Chondrocyte (in vitro differentiated cells): ENCODE measurements at regions not wholly inside any gene's neighbourhood (a gene's known extent, or its start where the extent isn't known, plus 50 kb on each side); places are given as distances from the start of the nearest gene placed in this dataset.

Source experiments
- DNase-seq: peaks from one replicate; pipeline ENCODE4 v3.0.0; 2021; ENCODE audit warnings: mixed read lengths, low spot score
- H3K27ac Mint-ChIP-seq: one replicate; pipeline ENCODE4 v1.8.0; 2021; ENCODE audit warnings: mild to moderate bottlenecking, moderate library complexity, mixed read lengths; ENCODE audit not compliant: unreplicated experiment
- H3K27me3 Mint-ChIP-seq: 2 replicates; pipeline ENCODE4 v1.8.0; 2021; ENCODE audit warnings: low read depth, mixed read lengths
- H3K36me3 Mint-ChIP-seq: 2 replicates; pipeline ENCODE4 v1.8.0; 2021; ENCODE audit warnings: low read depth, mixed read lengths
- H3K4me1 Mint-ChIP-seq: 2 replicates; pipeline ENCODE4 v1.8.0; 2021; ENCODE audit warnings: low read depth, mild to moderate bottlenecking, mixed read lengths
- H3K4me3 Mint-ChIP-seq: one replicate; pipeline ENCODE4 v1.8.0; 2021; ENCODE audit warnings: mild to moderate bottlenecking, moderate library complexity, mixed read lengths; ENCODE audit not compliant: unreplicated experiment
- H3K9me3 Mint-ChIP-seq: 2 replicates; pipeline ENCODE4 v1.8.0; 2021; ENCODE audit warnings: low read depth, mixed read lengths
- TF ChIP-seq, protein P1 (sequence below): fragments of 200-600 bp; sonication (generic); IDR thresholded peaks from 2 replicates; pipeline ENCODE4 v1.5.0; 2021; ENCODE audit warnings: antibody characterized with exemption, mild to moderate bottlenecking, moderate library complexity

DNA sequence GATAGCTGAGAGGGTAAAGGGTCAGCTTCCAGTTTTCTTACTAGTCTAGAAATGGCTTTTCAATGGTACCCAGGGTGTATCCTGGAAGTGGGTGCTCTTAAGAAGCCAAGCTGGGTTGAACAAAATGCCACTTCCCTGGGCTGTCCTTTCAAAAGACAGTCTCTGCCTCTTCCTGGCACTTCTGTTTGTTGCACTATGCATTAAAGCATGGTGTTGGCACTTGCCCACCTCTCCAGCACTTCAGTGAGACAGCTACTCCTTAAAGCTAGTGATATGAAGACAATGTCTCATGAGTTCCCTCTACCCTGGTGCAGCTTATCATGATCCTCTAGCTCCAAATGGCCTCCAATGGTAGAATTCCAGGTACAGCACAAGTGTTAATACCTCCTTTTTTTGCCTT lies 74.3 kb upstream of the IGFBP5 start:
- TF ChIP-seq, protein P1, sequence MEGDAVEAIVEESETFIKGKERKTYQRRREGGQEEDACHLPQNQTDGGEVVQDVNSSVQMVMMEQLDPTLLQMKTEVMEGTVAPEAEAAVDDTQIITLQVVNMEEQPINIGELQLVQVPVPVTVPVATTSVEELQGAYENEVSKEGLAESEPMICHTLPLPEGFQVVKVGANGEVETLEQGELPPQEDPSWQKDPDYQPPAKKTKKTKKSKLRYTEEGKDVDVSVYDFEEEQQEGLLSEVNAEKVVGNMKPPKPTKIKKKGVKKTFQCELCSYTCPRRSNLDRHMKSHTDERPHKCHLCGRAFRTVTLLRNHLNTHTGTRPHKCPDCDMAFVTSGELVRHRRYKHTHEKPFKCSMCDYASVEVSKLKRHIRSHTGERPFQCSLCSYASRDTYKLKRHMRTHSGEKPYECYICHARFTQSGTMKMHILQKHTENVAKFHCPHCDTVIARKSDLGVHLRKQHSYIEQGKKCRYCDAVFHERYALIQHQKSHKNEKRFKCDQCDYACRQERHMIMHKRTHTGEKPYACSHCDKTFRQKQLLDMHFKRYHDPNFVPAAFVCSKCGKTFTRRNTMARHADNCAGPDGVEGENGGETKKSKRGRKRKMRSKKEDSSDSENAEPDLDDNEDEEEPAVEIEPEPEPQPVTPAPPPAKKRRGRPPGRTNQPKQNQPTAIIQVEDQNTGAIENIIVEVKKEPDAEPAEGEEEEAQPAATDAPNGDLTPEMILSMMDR = no peak
- DNase-seq = no peak
- peaks cover 6% of the 10 kb centered on the region for H3K9me3 Mint-ChIP-seq
- H3K4me3 Mint-ChIP-seq = no peak overlapping the region
- H3K27me3 Mint-ChIP-seq = peaks cover 2% of the 10 kb centered on the region
- H3K27ac Mint-ChIP-seq = no peak overlapping the region
- H3K36me3 Mint-ChIP-seq = peaks cover 5% of the 10 kb centered on the region
- H3K4me1 Mint-ChIP-seq = peaks cover 15% of the 10 kb centered on the region

DNA sequence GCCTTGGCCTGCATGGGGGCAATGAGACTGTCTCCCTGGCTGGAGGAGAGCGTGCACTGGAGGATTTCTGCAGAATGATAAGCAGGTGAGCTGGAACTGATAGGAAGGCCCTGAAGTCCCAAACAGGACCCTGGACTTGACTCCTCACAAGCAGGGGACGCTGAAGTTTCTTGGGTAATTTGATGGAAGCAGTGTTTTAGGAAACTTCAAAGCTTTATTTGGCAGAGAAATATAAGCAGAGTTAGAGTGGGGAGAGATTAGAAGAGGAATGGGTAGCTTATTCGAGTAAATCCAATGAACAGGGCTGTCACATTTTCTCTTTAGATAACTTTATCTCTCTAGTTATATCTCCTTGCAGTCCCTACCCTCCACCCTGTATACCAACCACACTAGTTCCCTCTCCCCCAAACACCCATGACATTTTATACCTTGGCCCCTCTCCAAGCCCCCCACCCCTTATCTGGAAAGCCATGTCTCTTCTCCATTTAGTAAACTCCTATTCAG lies 73.6 kb upstream of the IGFBP5 start:
- H3K27me3 Mint-ChIP-seq = peaks cover 2% of the 10 kb centered on the region
- H3K4me1 Mint-ChIP-seq = peaks cover 9% of the 10 kb centered on the region
- no peak overlapping the region for H3K27ac Mint-ChIP-seq

DNA sequence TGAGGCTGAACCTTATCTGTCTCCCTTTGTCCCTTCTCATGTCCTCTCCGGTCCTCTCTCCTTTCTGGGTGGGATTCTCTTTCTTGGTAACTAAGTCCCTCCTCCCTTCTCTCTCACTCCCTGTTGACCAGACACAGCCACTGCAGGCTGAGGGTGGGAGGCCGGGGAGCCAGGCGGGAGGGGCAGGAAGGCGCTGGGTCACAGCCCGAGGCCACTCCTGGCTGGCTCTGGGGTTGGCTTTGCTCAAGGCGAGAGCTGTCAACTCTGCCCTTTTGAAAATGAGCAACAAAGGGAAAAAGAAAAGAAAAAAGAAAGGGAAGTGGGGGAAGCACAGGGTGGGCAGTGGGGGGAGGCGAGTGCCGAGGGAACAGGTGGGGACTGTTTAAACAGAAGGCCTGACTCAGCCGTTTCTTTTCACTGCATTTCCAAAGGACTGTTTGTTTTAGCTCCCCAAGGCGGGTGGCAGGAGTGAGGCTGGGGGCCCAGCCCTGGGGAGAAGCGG lies 70.5 kb upstream of the IGFBP5 start:
- H3K27me3 Mint-ChIP-seq = peaks cover 2% of the 10 kb centered on the region
- no peak overlapping the region for H3K4me3 Mint-ChIP-seq
- H3K36me3 Mint-ChIP-seq = peaks cover 2% of the 10 kb centered on the region
- no peak overlapping the region for H3K27ac Mint-ChIP-seq
- DNase-seq = no peak
- TF ChIP-seq, protein P1 = no peak
- H3K9me3 Mint-ChIP-seq = no peaks in the 10 kb centered on the region
- peaks cover 5% of the 10 kb centered on the region for H3K4me1 Mint-ChIP-seq

More for the DNA sequence above, 73.6 kb upstream of the IGFBP5 start:
- Mint-ChIP-seq H3K36me3 (peaks cover 5% of the 10 kb centered on the region), H3K4me3 (no peak overlapping the region), H3K9me3 (peaks cover 6% of the 10 kb centered on the region)
- no peak for DNase-seq
- TF ChIP-seq, protein P1 = no peak

DNA sequence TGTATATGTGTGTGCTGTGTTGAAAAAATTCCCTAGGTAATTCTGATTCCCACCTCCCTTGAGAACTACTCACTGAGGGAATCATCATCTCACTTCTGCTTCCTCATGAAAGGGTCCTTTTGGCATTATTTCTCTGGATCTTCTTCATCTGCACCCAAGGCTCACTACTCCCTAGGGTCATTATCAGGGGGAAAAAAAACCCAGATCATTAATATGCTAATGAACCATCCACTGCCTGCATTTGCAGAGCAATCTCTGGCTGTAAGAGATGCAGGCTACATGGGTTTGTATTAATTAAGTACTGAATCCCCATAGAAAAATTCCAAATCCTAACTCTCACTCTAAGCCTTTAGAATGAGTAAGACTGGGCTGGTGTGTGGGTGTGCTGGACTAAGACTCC lies 68.0 kb upstream of the IGFBP5 start:
- peaks cover 2% of the 10 kb centered on the region for H3K27me3 Mint-ChIP-seq
- TF ChIP-seq, protein P1 = no peak
- H3K27ac Mint-ChIP-seq = no peak overlapping the region
- no peak for DNase-seq
- H3K4me3 Mint-ChIP-seq = no peak overlapping the region
- H3K9me3 Mint-ChIP-seq = no peaks in the 10 kb centered on the region
- H3K36me3 Mint-ChIP-seq = peaks cover 1% of the 10 kb centered on the region
- H3K4me1 Mint-ChIP-seq = peaks cover 5% of the 10 kb centered on the region

DNA sequence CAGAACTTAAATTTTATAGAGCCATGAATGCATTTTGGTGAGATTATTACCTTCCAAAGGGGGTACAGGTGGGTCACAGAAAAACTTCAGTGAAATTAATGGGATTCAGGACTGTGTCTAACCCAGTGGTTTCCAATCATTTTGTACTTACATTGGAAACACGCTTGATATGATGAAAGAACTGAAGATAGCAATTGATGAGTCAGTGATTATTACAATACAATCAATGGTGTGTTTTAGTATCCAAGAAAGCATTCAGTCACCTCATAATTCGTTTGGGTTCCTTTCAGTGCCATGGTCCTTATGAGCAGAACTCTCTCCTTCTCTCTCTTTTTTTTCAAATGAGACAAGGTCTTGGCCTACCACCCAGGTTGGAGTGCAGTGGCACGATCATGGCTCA lies 66.5 kb upstream of the IGFBP5 start:
- Mint-ChIP-seq H3K27me3 (no peaks in the 10 kb centered on the region), H3K27ac (no peak overlapping the region), H3K4me3 (no peak overlapping the region), H3K9me3 (no peaks in the 10 kb centered on the region), H3K36me3 (no peaks in the 10 kb centered on the region), H3K4me1 (peaks cover 5% of the 10 kb centered on the region)
- TF ChIP-seq, protein P1 = no peak
- DNase-seq = no peak
